ENCODE measurements at regions not wholly inside any gene's neighbourhood (a gene's known extent, or its start where the extent isn't known, plus 50 kb on each side); places are given as distances from the start of the nearest gene placed in this dataset.
A peak's percentile ranks its signal among the peaks of the same experiment; 100 is the strongest.

GRCh38 chr3:113136071-113136470 lies 75.3 kb upstream of the BOC start:
- TF ChIP-seq, protein P1, sequence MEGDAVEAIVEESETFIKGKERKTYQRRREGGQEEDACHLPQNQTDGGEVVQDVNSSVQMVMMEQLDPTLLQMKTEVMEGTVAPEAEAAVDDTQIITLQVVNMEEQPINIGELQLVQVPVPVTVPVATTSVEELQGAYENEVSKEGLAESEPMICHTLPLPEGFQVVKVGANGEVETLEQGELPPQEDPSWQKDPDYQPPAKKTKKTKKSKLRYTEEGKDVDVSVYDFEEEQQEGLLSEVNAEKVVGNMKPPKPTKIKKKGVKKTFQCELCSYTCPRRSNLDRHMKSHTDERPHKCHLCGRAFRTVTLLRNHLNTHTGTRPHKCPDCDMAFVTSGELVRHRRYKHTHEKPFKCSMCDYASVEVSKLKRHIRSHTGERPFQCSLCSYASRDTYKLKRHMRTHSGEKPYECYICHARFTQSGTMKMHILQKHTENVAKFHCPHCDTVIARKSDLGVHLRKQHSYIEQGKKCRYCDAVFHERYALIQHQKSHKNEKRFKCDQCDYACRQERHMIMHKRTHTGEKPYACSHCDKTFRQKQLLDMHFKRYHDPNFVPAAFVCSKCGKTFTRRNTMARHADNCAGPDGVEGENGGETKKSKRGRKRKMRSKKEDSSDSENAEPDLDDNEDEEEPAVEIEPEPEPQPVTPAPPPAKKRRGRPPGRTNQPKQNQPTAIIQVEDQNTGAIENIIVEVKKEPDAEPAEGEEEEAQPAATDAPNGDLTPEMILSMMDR (conservative IDR thresholded peaks at IDR 0.05): peak; percentile 73
- H3K4me1 ChIP-seq (ENCODE audit: control insufficient read depth, insufficient read depth, low read length): no peaks in the 10 kb centered on the region
- no peak overlapping the region for H3K4me3 Mint-ChIP-seq
- peaks cover 4% of the 10 kb centered on the region for H3K4me1 Mint-ChIP-seq
- H3K4me3 ChIP-seq (ENCODE audit: low read length): no peak overlapping the region
- no peaks in the 10 kb centered on the region for H3K9me3 ChIP-seq (ENCODE audit: control insufficient read depth, low read length)
- whole genome bisulfite sequencing, 2 experiments (ENCODE audit: insufficient coverage in 1 of 2, insufficient read length in 1 of 2): 70 to 74% methylated on average over 5 to 6 of the region's 6 CpGs
- H3K36me3 Mint-ChIP-seq (ENCODE audit: low read depth): no peaks in the 10 kb centered on the region
- no peak overlapping the region for H3K27ac Mint-ChIP-seq
- H3K27me3 Mint-ChIP-seq (ENCODE audit: insufficient read depth): no peaks in the 10 kb centered on the region
- no peak overlapping the region for H3K27ac ChIP-seq (ENCODE audit: low read depth, low read length)
- H3K36me3 ChIP-seq (ENCODE audit: control insufficient read depth, insufficient read depth, low read length): no peaks in the 10 kb centered on the region
- no peaks in the 10 kb centered on the region for H3K27me3 ChIP-seq (ENCODE audit: control insufficient read depth, insufficient read depth, low read length, poor library complexity, severe bottlenecking)
- no peaks in the 10 kb centered on the region for H3K9me3 Mint-ChIP-seq
- no peak for DNase-seq
- H3K9ac ChIP-seq (ENCODE audit: extremely low read depth, low read length, poor library complexity, severe bottlenecking): no peak overlapping the region

GRCh38 chr3:113136544-113136943 lies 74.8 kb upstream of the BOC start:
- Histone ChIP-seq H3K27me3 (ENCODE audit: control insufficient read depth, insufficient read depth, low read length, poor library complexity, severe bottlenecking) (no peaks in the 10 kb centered on the region), H3K36me3 (ENCODE audit: control insufficient read depth, insufficient read depth, low read length) (no peaks in the 10 kb centered on the region), H3K9ac (ENCODE audit: extremely low read depth, low read length, poor library complexity, severe bottlenecking) (no peak overlapping the region), H3K9me3 (ENCODE audit: control insufficient read depth, low read length) (no peaks in the 10 kb centered on the region), H3K27ac (ENCODE audit: low read depth, low read length) (no peak overlapping the region), H3K4me1 (ENCODE audit: control insufficient read depth, insufficient read depth, low read length) (no peaks in the 10 kb centered on the region), H3K4me3 (ENCODE audit: low read length) (no peak overlapping the region)
- Mint-ChIP-seq H3K36me3 (ENCODE audit: low read depth) (no peaks in the 10 kb centered on the region), H3K9me3 (no peaks in the 10 kb centered on the region), H3K27me3 (ENCODE audit: insufficient read depth) (no peaks in the 10 kb centered on the region), H3K4me1 (peaks cover 4% of the 10 kb centered on the region), H3K4me3 (no peak overlapping the region), H3K27ac (no peak overlapping the region)
- TF ChIP-seq, protein P1 (conservative IDR thresholded peaks at IDR 0.05): no peak
- no peak for DNase-seq
- 84 to 90% methylated on average over 5 of the region's 5 CpGs for WGBS, 2 experiments (ENCODE audit: insufficient coverage in 1 of 2, insufficient read length in 1 of 2)

GRCh38 chr3:113138839-113139743 lies 72.3 kb upstream of the BOC start:
- WGBS, 2 experiments (ENCODE audit: insufficient coverage in 1 of 2, insufficient read length in 1 of 2): 96 to 100% methylated on average over 5 to 6 of the region's 6 CpGs
- TF ChIP-seq, protein P1 (conservative IDR thresholded peaks at IDR 0.05): no peak
- no peaks in the 10 kb centered on the region for H3K36me3 Mint-ChIP-seq (ENCODE audit: low read depth)

More at GRCh38 chr3:113138839-113139743, 72.3 kb upstream of the BOC start:
- Histone ChIP-seq H3K27ac (ENCODE audit: low read depth, low read length) (no peak overlapping the region), H3K36me3 (ENCODE audit: control insufficient read depth, insufficient read depth, low read length) (no peaks in the 10 kb centered on the region), H3K4me1 (ENCODE audit: control insufficient read depth, insufficient read depth, low read length) (no peaks in the 10 kb centered on the region), H3K27me3 (ENCODE audit: control insufficient read depth, insufficient read depth, low read length, poor library complexity, severe bottlenecking) (no peaks in the 10 kb centered on the region), H3K9me3 (ENCODE audit: control insufficient read depth, low read length) (no peaks in the 10 kb centered on the region), H3K4me3 (ENCODE audit: low read length) (no peak overlapping the region), H3K9ac (ENCODE audit: extremely low read depth, low read length, poor library complexity, severe bottlenecking) (no peak overlapping the region)
- no peak overlapping the region for H3K4me3 Mint-ChIP-seq
- peaks cover 4% of the 10 kb centered on the region for H3K4me1 Mint-ChIP-seq
- peaks cover 3% of the 10 kb centered on the region for H3K27me3 Mint-ChIP-seq (ENCODE audit: insufficient read depth)
- DNase-seq: no peak
- H3K9me3 Mint-ChIP-seq: no peaks in the 10 kb centered on the region
- H3K27ac Mint-ChIP-seq: no peak overlapping the region

Measured in endodermal cell (in vitro differentiated cells).